GM23338 (cell line): ENCODE measurements at regions not wholly inside any gene's neighbourhood (a gene's known extent, or its start where the extent isn't known, plus 50 kb on each side); places are given as distances from the start of the nearest gene placed in this dataset.

Experiments used
- ATAC-seq: fragments of 200-7000 bp; cut with Tn5 transposase; 3 replicates; pipeline ENCODE4 v1.9.1; 2020
- DNase-seq: peaks from one replicate; pipeline ENCODE4 v3.0.0-alpha.2; 2015; ENCODE audit warnings: low spot score
- H2AFZ ChIP-seq: fragments of 200-600 bp; sonication (generic); 2 replicates; pipeline ENCODE4 v1.8.0; 2016; ENCODE audit warnings: antibody characterized with exemption, mild to moderate bottlenecking, moderate library complexity
- H3F3A ChIP-seq: fragments of 200-600 bp; sonication (generic); replicated peaks from 2 replicates; pipeline ENCODE4 v1.8.0; 2017; ENCODE audit warnings: antibody characterized with exemption, mixed run types, low read depth
- H3K27ac ChIP-seq: fragments of 200-600 bp; sonication (generic); 2 replicates; pipeline ENCODE4 v1.6.1; 2016; ENCODE audit warnings: low read depth
- H3K27me3 ChIP-seq: fragments of 200-600 bp; sonication (generic); 2 replicates; pipeline ENCODE4 v1.8.0; 2016; ENCODE audit warnings: mild to moderate bottlenecking, mixed run types, moderate library complexity; ENCODE audit not compliant: insufficient read depth
- H3K36me3 ChIP-seq: fragments of 200-600 bp; sonication (generic); 2 replicates; pipeline ENCODE4 v1.8.0; 2016; ENCODE audit warnings: mild to moderate bottlenecking; ENCODE audit not compliant: insufficient read depth
- H3K4me1 ChIP-seq: fragments of 200-600 bp; sonication (generic); 2 replicates; pipeline ENCODE4 v1.8.0; 2016; ENCODE audit warnings: mild to moderate bottlenecking, moderate library complexity; ENCODE audit not compliant: insufficient read depth
- H3K4me2 ChIP-seq: fragments of 200-600 bp; sonication (generic); 2 replicates; pipeline ENCODE4 v1.7.1; 2017; ENCODE audit warnings: mixed run types
- H3K4me3 ChIP-seq: fragments of 200-600 bp; sonication (generic); 2 replicates; pipeline ENCODE4 v1.6.1; 2016; ENCODE audit warnings: mixed run types
- H3K79me2 ChIP-seq: fragments of 200-600 bp; sonication (generic); replicated peaks from 2 replicates; pipeline ENCODE4 v1.8.0; 2017; ENCODE audit warnings: mild to moderate bottlenecking; ENCODE audit not compliant: insufficient read depth
- H3K9me2 ChIP-seq: fragments of 200-600 bp; sonication (generic); 2 replicates; pipeline ENCODE4 v1.8.0; 2017; ENCODE audit not compliant: insufficient read depth
- H4K20me1 ChIP-seq: fragments of 200-600 bp; sonication (generic); replicated peaks from 2 replicates; pipeline ENCODE4 v1.8.0; 2017; ENCODE audit warnings: mild to moderate bottlenecking; ENCODE audit not compliant: insufficient read depth
- H3K27ac Mint-ChIP-seq: 2 replicates; pipeline ENCODE4 v1.8.0; 2020; ENCODE audit warnings: inconsistent platforms, mild to moderate bottlenecking, moderate library complexity, mixed read lengths
- H3K27me3 Mint-ChIP-seq: 3 replicates; pipeline ENCODE4 v1.8.0; 2022; ENCODE audit warnings: low read depth, mild to moderate bottlenecking, moderate library complexity, mixed read lengths, inconsistent platforms; ENCODE audit not compliant: insufficient read depth, poor library complexity
- H3K36me3 Mint-ChIP-seq: 3 replicates; pipeline ENCODE4 v1.8.0; 2021; ENCODE audit warnings: low read depth, mild to moderate bottlenecking, inconsistent platforms, moderate library complexity, mixed read lengths
- H3K4me1 Mint-ChIP-seq: 3 replicates; pipeline ENCODE4 v1.8.0; 2020; ENCODE audit warnings: mild to moderate bottlenecking, inconsistent platforms, mixed read lengths
- H3K4me3 Mint-ChIP-seq: 3 replicates; pipeline ENCODE4 v1.8.0; 2021; ENCODE audit warnings: moderate library complexity, mild to moderate bottlenecking, inconsistent platforms, mixed read lengths
- H3K9me3 Mint-ChIP-seq: 3 replicates; pipeline ENCODE4 v1.8.0; 2020; ENCODE audit warnings: moderate library complexity, mild to moderate bottlenecking, inconsistent platforms, mixed read lengths
- CREB1 ChIP-seq: fragments of 250-450 bp; sonication (Bioruptor Pico); IDR thresholded peaks from 2 replicates; pipeline ENCODE4 v1.5.0; 2020; ENCODE audit warnings: low read depth, mild to moderate bottlenecking, moderate library complexity
- CTCF ChIP-seq, 2 experiments: fragments of 200-600 bp in 1 of 2; sonication (generic) in 1 of 2; conservative IDR thresholded peaks; 2 replicates each; pipeline versions ENCODE4 v1.5.1 to v1.6.1; 2016 to 2017; ENCODE audit warnings: antibody characterized with exemption in 2 of 2, low read depth in 2 of 2, mild to moderate bottlenecking in 2 of 2, moderate library complexity in 1 of 2
- ETS1 ChIP-seq: IDR thresholded peaks from 2 replicates; pipeline ENCODE4 v1.6.1; 2016; ENCODE audit warnings: antibody characterized with exemption
- EZH2 ChIP-seq: fragments of 200-600 bp; sonication (generic); IDR thresholded peaks from one replicate; pipeline ENCODE4 v1.8.0; 2017; ENCODE audit warnings: antibody characterized with exemption, mild to moderate bottlenecking, low read depth; ENCODE audit not compliant: unreplicated experiment
- EZH2phosphoT487 ChIP-seq: fragments of 200-600 bp; sonication (generic); IDR thresholded peaks from one replicate; pipeline ENCODE4 v1.8.1; 2018; ENCODE audit warnings: antibody characterized with exemption; ENCODE audit not compliant: unreplicated experiment
- JUNB ChIP-seq: IDR thresholded peaks from one replicate; pipeline ENCODE4 v1.6.1; 2016; ENCODE audit warnings: antibody characterized with exemption; ENCODE audit not compliant: unreplicated experiment
- POLR2AphosphoS5 ChIP-seq: IDR thresholded peaks from 2 replicates; pipeline ENCODE4 v1.6.1; 2016; ENCODE audit warnings: antibody characterized with exemption, low read depth
- REST ChIP-seq: IDR thresholded peaks from one replicate; pipeline ENCODE4 v1.6.1; 2018; ENCODE audit warnings: antibody characterized with exemption; ENCODE audit not compliant: unreplicated experiment
- ZNF114 ChIP-seq: fragments of 250-450 bp; sonication (Bioruptor Pico); IDR thresholded peaks from 2 replicates; pipeline ENCODE4 v1.5.0; 2020; ENCODE audit warnings: mild to moderate bottlenecking, moderate library complexity
- ZNF331 ChIP-seq: fragments of 250-450 bp; sonication (Bioruptor Pico); IDR thresholded peaks from 2 replicates; pipeline ENCODE4 v1.5.0; 2020; ENCODE audit warnings: low read depth, mild to moderate bottlenecking, moderate library complexity
- ZNF462 ChIP-seq: fragments of 250-450 bp; sonication (Bioruptor Pico); IDR thresholded peaks from 2 replicates; pipeline ENCODE4 v1.5.0; 2020; ENCODE audit warnings: mild to moderate bottlenecking, moderate library complexity

GRCh38 chr5:122656160-122656559, 118.7 kb upstream of the SNX2 start (continued):
- TF ChIP-seq REST (no peak), EZH2 (no peak), CREB1 (CRISPR knock-in tag) (no peak), ZNF331 (CRISPR knock-in tag) (no peak), EZH2phosphoT487 (no peak), JUNB (no peak), POLR2AphosphoS5 (no peak), CTCF (conservative IDR thresholded peaks at IDR 0.05; ENCODE audit: low read depth in 2 of 2) (no peak), ZNF114 (no peak)

GRCh38 chr5:122656577-122656976, 118.3 kb upstream of the SNX2 start:
- H3K4me1 ChIP-seq, result no peaks in the 10 kb centered on the region
- no peaks in the 10 kb centered on the region for H3K36me3 Mint-ChIP-seq
- no peaks in the 10 kb centered on the region for H3K27me3 Mint-ChIP-seq
- H3K9me3 Mint-ChIP-seq, result no peaks in the 10 kb centered on the region
- no peak overlapping the region for H3K4me3 ChIP-seq
- H3K4me3 Mint-ChIP-seq, result no peak overlapping the region
- H3K27me3 ChIP-seq, result no peaks in the 10 kb centered on the region
- ATAC-seq, result no peak
- no peak for DNase-seq
- no peaks in the 10 kb centered on the region for H3K4me1 Mint-ChIP-seq
- H3K36me3 ChIP-seq, result no peaks in the 10 kb centered on the region
- no peaks in the 10 kb centered on the region for H4K20me1 ChIP-seq
- no peak overlapping the region for H3K27ac Mint-ChIP-seq
- no peaks in the 10 kb centered on the region for H3K79me2 ChIP-seq
- no peak overlapping the region for H3K4me2 ChIP-seq
- H3K27ac ChIP-seq, result no peak overlapping the region
- no peak overlapping the region for H2AFZ ChIP-seq
- no peaks in the 10 kb centered on the region for H3F3A ChIP-seq
- no peaks in the 10 kb centered on the region for H3K9me2 ChIP-seq
- TF ChIP-seq CREB1 (CRISPR knock-in tag) (no peak), JUNB (no peak), ETS1 (no peak), EZH2phosphoT487 (no peak), ZNF331 (CRISPR knock-in tag) (no peak), ZNF462 (CRISPR knock-in tag) (no peak), EZH2 (no peak)
